GM21723 (cell line): ENCODE measurements at regions not wholly inside any gene's neighbourhood (a gene's known extent, or its start where the extent isn't known, plus 50 kb on each side); places are given as distances from the start of the nearest gene placed in this dataset.
"Not testable (repeated sequence)": the region's sequence is repeated elsewhere in the genome, so short reads cannot be mapped to it uniquely, and the experiment has no call there.

Source experiments
- ATAC-seq: cut with Tn5 transposase; IDR thresholded peaks from one replicate; pipeline ENCODE4 v1.9.1; 2021; ENCODE audit warnings: mild to moderate bottlenecking, moderate library complexity; ENCODE audit not compliant: unreplicated experiment

GRCh38 chr3:170712798-170713197 lies 126.9 kb upstream of the SLC7A14 start:
- no peak for ATAC-seq

- no peak for ATAC-seq
Measured at GRCh38 chr3:170712336-170712735, 126.5 kb upstream of the SLC7A14 start.

- no peak for ATAC-seq
Measured at GRCh38 chr3:170711786-170712185, 125.9 kb upstream of the SLC7A14 start.

DNA sequence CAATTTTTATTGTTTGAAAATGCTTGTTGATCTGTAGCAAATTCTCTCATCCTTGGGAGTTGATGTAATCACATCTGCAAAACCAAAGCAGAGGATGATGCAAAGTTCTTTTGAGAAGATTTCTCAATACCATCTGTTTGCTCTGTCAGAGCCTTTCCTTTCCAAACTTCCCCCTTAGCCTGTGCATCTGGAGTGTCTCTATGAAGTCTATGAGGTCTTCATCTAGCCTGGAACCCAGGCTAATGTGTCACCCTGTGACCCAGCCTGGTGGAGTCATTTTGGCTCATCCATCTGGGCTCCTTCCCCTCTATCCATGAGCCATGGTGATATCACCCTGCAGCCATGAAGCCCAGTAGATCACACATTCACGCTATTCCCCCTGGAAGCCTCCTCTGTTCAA lies 123.2 kb upstream of the SLC7A14 start:
- ATAC-seq: no peak

- no peak for ATAC-seq
Measured at GRCh38 chr3:170707899-170708298, 122.0 kb upstream of the SLC7A14 start.

DNA sequence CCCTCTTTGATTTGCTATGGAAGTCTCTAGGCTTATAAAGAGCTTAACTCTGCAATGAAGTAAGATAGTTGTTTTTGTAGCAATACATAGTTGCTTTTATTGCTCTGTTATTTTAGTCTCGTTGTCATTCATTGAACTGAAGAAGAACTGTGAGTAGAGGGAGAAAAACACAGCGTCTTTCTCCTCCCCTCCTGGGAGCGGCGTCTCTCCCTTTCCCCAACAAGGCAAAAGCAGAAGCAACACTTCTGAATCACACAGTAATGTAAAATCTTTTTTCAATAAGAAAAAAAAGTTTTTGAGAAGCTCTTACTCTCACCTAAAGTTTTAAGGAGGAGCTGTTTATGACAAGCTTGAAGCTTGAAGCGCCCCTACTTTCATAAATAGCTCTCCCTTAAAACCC lies 119.3 kb upstream of the SLC7A14 start:
- ATAC-seq: no peak

DNA sequence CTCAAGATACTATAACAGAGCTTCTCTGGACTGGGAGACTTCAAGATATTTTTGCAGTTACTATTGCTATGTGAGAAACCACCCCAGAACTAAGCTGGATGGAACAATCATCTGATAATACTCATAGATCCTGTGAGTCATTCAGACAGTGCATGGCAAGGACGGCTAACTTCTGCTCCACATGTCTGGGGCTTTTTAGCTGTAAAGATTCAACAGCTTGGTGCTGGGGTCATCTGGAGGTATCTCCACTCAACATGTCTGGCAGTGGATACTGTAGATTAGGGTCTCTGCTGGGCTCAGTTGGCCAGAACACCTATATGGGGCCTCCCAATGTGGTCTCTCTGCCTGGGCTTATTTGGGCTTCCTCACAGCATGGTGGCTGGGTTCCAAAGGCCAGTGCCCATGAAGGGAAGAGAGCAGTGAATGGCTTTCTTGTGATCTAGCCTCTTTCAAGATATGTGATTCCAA lies 117.3 kb upstream of the SLC7A14 start:
- no peak for ATAC-seq

DNA sequence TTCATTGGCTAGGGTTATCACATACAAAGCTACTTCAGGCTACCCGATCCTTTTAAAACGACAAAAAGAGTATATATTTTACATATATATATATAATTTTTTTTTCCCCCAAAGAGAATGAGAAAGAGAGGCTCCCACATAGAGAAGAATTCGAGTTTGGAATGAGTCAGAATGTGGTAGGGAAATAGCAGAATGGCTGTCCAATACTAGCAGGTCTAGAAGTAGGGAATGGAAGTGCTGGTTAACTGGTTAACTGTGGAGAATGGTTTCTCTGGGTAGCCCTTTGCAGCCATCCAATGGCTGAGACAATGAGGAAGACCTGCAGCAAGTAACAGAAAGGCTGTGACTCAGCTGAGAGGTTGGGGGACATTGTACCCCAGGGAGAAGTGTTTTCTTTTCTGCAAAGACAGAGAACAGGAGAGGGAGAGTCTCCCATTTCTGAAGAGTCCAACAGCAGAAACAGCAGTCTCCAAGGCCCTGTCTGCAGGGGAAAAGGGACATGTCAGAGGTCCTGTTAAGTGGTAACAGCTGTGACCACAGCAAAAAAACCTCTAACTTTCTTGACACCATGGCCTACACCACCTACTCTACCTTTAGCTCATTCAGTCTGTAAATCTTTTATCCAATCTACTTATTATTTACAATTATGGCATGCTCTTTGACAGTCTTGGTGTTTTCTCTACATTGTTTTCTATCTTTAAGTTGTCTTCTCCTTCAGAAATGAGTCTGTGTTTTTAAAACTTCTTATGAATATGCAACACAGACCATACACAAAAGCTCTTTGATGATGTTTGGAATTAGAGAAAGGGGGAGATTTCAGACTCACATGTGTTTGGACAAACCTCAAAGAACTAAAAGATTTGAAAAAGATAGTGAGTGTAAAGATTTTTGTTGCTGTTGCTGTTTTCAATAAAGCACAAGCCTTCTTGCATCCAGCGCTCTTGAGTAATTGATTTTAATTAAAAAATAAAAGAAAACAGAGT lies 116.1 kb upstream of the SLC7A14 start:
- ATAC-seq: no peak

- ATAC-seq: no peak
Measured at GRCh38 chr3:170700054-170700404, 114.2 kb upstream of the SLC7A14 start.

GRCh38 chr3:170699158-170700053 lies 113.5 kb upstream of the SLC7A14 start:
- ATAC-seq: no peak

GRCh38 chr3:170697908-170698307 lies 112.0 kb upstream of the SLC7A14 start:
- ATAC-seq: no peak

GRCh38 chr3:170697131-170697530 lies 111.3 kb upstream of the SLC7A14 start:
- no peak for ATAC-seq

DNA sequence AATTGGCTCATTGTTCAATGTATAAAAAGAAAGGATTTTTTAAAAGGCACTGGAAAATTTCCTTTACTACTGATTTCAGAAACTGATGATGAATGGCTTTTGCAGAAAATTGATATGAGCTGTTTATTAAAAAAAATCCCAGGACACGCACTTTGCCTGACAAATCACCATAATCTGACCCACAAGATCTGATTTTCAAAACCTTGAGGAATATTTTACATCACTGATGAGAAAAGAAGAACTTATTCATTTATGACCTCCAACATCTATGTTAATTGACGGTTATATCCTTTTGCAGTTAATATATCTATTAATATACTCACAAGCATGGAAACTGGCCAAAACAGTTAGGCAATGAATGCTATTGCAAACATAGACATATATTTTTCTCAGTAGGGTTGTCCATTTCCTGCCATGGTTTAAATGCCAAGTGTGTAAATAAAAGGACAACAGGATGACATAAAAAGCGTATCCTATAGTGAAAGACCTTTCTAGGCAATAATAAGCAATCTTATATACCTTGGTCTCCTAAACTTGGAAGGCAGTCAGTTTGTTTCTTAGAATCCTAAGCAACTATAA lies 109.7 kb upstream of the SLC7A14 start:
- ATAC-seq: no peak

DNA sequence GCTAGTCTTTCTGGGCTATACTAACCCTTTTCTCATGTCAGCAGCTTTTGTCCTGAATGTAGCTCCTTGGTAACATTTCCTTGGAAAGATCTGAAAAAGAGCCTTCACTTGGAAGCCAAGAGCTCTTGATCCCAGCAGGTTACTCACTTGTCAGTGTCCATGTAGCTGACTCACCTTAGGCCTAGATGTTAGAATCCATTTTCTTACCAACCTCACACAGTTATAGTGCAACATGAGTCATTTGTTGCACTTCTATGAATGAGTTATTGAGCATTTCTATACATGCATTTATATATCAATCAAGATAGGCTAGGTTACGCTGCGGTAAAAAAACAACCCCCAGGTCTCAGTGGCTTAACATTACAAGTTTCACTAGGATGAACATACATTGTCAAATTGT lies 106.8 kb upstream of the SLC7A14 start:
- ATAC-seq: no peak

DNA sequence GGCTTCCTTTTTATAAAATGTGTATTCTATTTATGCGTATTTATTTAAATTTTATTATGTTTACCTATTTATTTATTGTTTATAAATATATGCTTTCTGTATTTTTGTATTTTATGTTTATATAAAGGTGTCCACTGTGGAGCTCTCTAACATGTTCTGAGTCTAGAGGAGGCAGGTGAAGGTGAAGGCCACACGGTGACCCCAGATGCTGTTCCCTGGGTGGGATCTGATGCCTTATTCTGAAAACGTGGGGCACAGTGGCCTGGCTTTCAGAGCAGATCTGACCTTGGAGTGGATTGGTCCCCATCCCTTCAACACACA lies 104.7 kb upstream of the SLC7A14 start:
- ATAC-seq: no peak

DNA sequence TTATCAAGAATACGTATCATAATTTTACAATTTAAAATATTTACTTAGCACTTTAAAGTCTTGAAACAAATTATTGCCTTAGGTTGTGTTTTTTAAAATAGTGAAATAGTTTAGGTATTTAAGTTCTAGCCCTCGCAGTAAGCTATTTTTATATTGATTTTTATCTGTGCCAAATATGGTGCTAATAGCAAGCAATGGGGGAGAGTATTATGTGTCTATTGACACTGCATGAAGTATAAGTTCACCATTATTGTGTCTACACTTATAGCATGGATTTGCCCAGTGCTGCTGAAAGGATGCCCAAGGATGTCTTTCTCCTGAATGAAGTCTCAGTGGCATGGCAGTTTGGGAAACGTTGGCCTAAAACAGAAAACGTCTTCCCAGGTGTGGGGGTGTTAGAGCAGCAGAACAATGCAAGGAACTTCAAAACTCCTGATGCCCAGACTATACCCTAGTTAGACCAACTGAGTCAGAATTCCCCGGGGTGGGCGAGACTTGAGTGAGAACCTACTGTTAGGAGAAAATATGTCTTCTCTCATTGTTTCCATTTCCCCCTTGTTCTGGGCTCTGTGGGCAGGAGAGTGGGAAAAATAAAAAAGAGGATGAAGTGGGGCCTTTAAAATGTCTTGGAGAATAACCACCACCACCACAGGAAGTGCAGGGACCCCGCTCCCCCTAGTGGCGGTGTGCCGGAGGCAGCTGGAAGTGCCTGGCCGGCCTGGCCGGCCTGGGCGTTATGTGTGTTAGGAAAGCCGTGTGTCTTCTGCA lies 104.2 kb upstream of the SLC7A14 start:
- ATAC-seq: peak; percentile 81

- ATAC-seq: no peak
Measured at GRCh38 chr3:170689296-170689829, 103.5 kb upstream of the SLC7A14 start.

GRCh38 chr3:170688222-170688621 lies 102.3 kb upstream of the SLC7A14 start:
- not testable (repeated sequence) for ATAC-seq

DNA sequence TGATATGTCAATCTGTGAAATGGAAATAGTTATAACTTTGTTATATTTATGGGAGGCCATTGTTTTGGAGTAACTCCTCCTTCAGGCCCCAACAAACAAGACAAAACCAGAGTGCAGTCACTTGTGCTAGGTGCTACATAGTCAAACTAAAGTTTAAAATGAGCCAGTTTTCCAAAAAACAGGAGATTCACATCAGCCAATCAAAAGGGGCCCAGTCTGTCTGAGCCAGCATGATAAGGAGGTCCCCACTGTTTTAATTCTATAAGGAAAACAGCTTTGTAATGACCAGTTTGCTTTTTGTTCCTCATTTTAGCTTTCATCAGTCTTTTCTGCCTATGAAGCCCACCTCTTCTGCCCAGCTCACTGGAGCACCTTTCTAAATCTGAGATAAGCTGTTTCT lies 94.7 kb upstream of the SLC7A14 start:
- no peak for ATAC-seq

DNA sequence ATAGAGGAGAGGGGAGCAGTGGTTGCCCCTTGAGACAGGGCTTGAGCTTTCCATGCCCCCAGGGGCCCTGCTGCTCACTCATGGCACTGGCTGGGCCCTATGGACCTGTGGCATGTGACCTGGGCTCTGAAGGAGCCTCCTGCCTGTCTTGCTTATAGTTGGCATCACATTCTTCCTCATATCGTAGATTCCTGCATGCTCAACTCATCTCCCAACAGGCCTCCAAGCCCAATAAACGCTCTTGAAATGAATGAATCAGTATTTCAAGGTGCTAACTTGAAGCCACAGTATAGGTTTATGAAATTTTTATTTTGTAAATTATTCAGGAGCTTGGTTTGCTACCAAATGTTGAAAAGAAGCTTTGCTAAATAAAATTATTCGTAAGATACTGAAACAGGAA lies 93.3 kb upstream of the SLC7A14 start:
- ATAC-seq: no peak
